ENCODE measurements at regions not wholly inside any gene's neighbourhood (a gene's known extent, or its start where the extent isn't known, plus 50 kb on each side); places are given as distances from the start of the nearest gene placed in this dataset.

- no peak for TF ChIP-seq CTCF (IDR thresholded peaks at IDR 0.05)
- TF ChIP-seq POLR2A (IDR thresholded peaks at IDR 0.05), result no peak
Observed at GRCh38 chr2:129070663-129071062, 752.0 kb upstream of the HS6ST1 start.

All from ovary (tissue), 3 donors.